GM23338 (cell line): ENCODE measurements at regions not wholly inside any gene's neighbourhood (a gene's known extent, or its start where the extent isn't known, plus 50 kb on each side); places are given as distances from the start of the nearest gene placed in this dataset.

Source experiments
- CREB1 ChIP-seq: fragments of 250-450 bp; sonication (Bioruptor Pico); IDR thresholded peaks from 2 replicates; pipeline ENCODE4 v1.5.0; 2020; ENCODE audit warnings: low read depth, mild to moderate bottlenecking, moderate library complexity
- CTCF ChIP-seq, 2 experiments: fragments of 200-600 bp in 1 of 2; sonication (generic) in 1 of 2; conservative IDR thresholded peaks; 2 replicates each; pipeline versions ENCODE4 v1.5.1 to v1.6.1; 2016 to 2017; ENCODE audit warnings: antibody characterized with exemption in 2 of 2, low read depth in 2 of 2, mild to moderate bottlenecking in 2 of 2, moderate library complexity in 1 of 2
- ETS1 ChIP-seq: IDR thresholded peaks from 2 replicates; pipeline ENCODE4 v1.6.1; 2016; ENCODE audit warnings: antibody characterized with exemption
- EZH2 ChIP-seq: fragments of 200-600 bp; sonication (generic); IDR thresholded peaks from one replicate; pipeline ENCODE4 v1.8.0; 2017; ENCODE audit warnings: antibody characterized with exemption, mild to moderate bottlenecking, low read depth; ENCODE audit not compliant: unreplicated experiment
- EZH2phosphoT487 ChIP-seq: fragments of 200-600 bp; sonication (generic); IDR thresholded peaks from one replicate; pipeline ENCODE4 v1.8.1; 2018; ENCODE audit warnings: antibody characterized with exemption; ENCODE audit not compliant: unreplicated experiment
- JUNB ChIP-seq: IDR thresholded peaks from one replicate; pipeline ENCODE4 v1.6.1; 2016; ENCODE audit warnings: antibody characterized with exemption; ENCODE audit not compliant: unreplicated experiment
- NANOG ChIP-seq: IDR thresholded peaks from 2 replicates; pipeline ENCODE4 v1.6.1; 2016; ENCODE audit warnings: antibody characterized with exemption, borderline replicate concordance
- POLR2AphosphoS5 ChIP-seq: IDR thresholded peaks from 2 replicates; pipeline ENCODE4 v1.6.1; 2016; ENCODE audit warnings: antibody characterized with exemption, low read depth
- REST ChIP-seq: IDR thresholded peaks from one replicate; pipeline ENCODE4 v1.6.1; 2018; ENCODE audit warnings: antibody characterized with exemption; ENCODE audit not compliant: unreplicated experiment

GRCh38 chr12:84706374-84706773 is 206.2 kb downstream of the SLC6A15 start:
- no peak for TF ChIP-seq CTCF (conservative IDR thresholded peaks at IDR 0.05; ENCODE audit: low read depth in 2 of 2)
- TF ChIP-seq EZH2phosphoT487 = no peak
- no peak for TF ChIP-seq REST
- TF ChIP-seq JUNB = no peak
- TF ChIP-seq POLR2AphosphoS5 = no peak
- TF ChIP-seq ETS1 = no peak
- no peak for TF ChIP-seq EZH2
- TF ChIP-seq CREB1 (CRISPR knock-in tag) = no peak
- TF ChIP-seq NANOG = no peak
